Activated CD4-positive, alpha-beta T cell treated with anti-CD3 and anti-CD28 coated beads, Interleukin-2, amount 10 ng/mL, durations not matched to agents 7 days and 5 days (primary cell): ENCODE measurements at regions not wholly inside any gene's neighbourhood (a gene's known extent, or its start where the extent isn't known, plus 50 kb on each side); places are given as distances from the start of the nearest gene placed in this dataset.
A peak's percentile ranks its signal among the peaks of the same experiment; 100 is the strongest.

Source experiments
- CTCF ChIA-PET: fragments of 350-600 bp; sonication (Branson Sonifier 250); formaldehyde crosslinking; loops from one replicate; lab custom pipeline; 2021; ENCODE audit warnings: antibody characterized with exemption; lab: Charles Lee
- POLR2A ChIA-PET: fragments of 350-600 bp; sonication (Branson Sonifier 250); formaldehyde crosslinking; loops from one replicate; lab custom pipeline; 2021; ENCODE audit warnings: antibody characterized with exemption; lab: Charles Lee
- DNase-seq: peaks from one replicate; pipeline ENCODE4 v3.0.0-alpha.2; 2020
- H3K27ac Mint-ChIP-seq: one replicate; pipeline ENCODE4 v1.8.0; 2021; ENCODE audit warnings: mild to moderate bottlenecking, moderate library complexity, mixed read lengths
- H3K27me3 Mint-ChIP-seq: one replicate; pipeline ENCODE4 v1.8.0; 2021; ENCODE audit warnings: mixed read lengths
- H3K36me3 Mint-ChIP-seq: one replicate; pipeline ENCODE4 v1.8.0; 2021; ENCODE audit warnings: low read depth, mixed read lengths
- H3K4me1 Mint-ChIP-seq: one replicate; pipeline ENCODE4 v1.8.0; 2021; ENCODE audit warnings: mixed read lengths
- H3K4me3 Mint-ChIP-seq: one replicate; pipeline ENCODE4 v1.8.0; 2021; ENCODE audit warnings: mild to moderate bottlenecking, moderate library complexity, mixed read lengths
- H3K9me3 Mint-ChIP-seq: one replicate; pipeline ENCODE4 v1.8.0; 2021; ENCODE audit warnings: mixed read lengths

- ChIA-PET POLR2A (interaction anchor here (1.1 kb wide), 1 partner anchor 12 kb away, joined by 3 read pairs; no protein-coding TSS in a partner anchor), CTCF (interaction anchor here (1.8 kb wide), 1 partner anchor 12 kb away, joined by 4 read pairs; no protein-coding TSS in a partner anchor)
- H3K36me3 Mint-ChIP-seq, result no peaks in the 10 kb centered on the region
- H3K4me3 Mint-ChIP-seq, result no peak overlapping the region
- H3K27me3 Mint-ChIP-seq, result no peaks in the 10 kb centered on the region
- peaks cover 3% of the 10 kb centered on the region for H3K9me3 Mint-ChIP-seq
- H3K4me1 Mint-ChIP-seq, result peaks cover 7% of the 10 kb centered on the region
- no peak overlapping the region for H3K27ac Mint-ChIP-seq
- DNase-seq, result no peak
Observed at GRCh38 chr15:58344213-58345070, 87.3 kb upstream of the LIPC start.

- no peak for DNase-seq
- POLR2A ChIA-PET, result no interaction called here
- Mint-ChIP-seq H3K36me3 (peaks cover 2% of the 10 kb centered on the region), H3K9me3 (peaks cover 3% of the 10 kb centered on the region), H3K4me3 (no peak overlapping the region), H3K4me1 (peaks cover 7% of the 10 kb centered on the region), H3K27me3 (peaks cover 3% of the 10 kb centered on the region), H3K27ac (no peak overlapping the region)
- CTCF ChIA-PET, result interaction anchor here (0.6 to 1.8 kb wide), 3 partner anchors 14 to 371 kb away, joined by 4 to 7 read pairs (median 4); no protein-coding TSS in a partner anchor
Observed at GRCh38 chr15:58346361-58346760, 85.4 kb upstream of the LIPC start.

- DNase-seq, result no peak
- H3K4me3 Mint-ChIP-seq, result no peak overlapping the region
- H3K27me3 Mint-ChIP-seq, result peaks cover 3% of the 10 kb centered on the region
- H3K36me3 Mint-ChIP-seq, result peaks cover 2% of the 10 kb centered on the region
- no peak overlapping the region for H3K27ac Mint-ChIP-seq
- peaks cover 7% of the 10 kb centered on the region for H3K4me1 Mint-ChIP-seq
- peaks cover 3% of the 10 kb centered on the region for H3K9me3 Mint-ChIP-seq
- POLR2A ChIA-PET, result no interaction called here
- CTCF ChIA-PET, result interaction anchor here (0.6 to 1.3 kb wide), 2 partner anchors 8 to 90 kb away, joined by 3 to 4 read pairs; no protein-coding TSS in a partner anchor
Observed at GRCh38 chr15:58348095-58348812, 83.5 kb upstream of the LIPC start.

DNA sequence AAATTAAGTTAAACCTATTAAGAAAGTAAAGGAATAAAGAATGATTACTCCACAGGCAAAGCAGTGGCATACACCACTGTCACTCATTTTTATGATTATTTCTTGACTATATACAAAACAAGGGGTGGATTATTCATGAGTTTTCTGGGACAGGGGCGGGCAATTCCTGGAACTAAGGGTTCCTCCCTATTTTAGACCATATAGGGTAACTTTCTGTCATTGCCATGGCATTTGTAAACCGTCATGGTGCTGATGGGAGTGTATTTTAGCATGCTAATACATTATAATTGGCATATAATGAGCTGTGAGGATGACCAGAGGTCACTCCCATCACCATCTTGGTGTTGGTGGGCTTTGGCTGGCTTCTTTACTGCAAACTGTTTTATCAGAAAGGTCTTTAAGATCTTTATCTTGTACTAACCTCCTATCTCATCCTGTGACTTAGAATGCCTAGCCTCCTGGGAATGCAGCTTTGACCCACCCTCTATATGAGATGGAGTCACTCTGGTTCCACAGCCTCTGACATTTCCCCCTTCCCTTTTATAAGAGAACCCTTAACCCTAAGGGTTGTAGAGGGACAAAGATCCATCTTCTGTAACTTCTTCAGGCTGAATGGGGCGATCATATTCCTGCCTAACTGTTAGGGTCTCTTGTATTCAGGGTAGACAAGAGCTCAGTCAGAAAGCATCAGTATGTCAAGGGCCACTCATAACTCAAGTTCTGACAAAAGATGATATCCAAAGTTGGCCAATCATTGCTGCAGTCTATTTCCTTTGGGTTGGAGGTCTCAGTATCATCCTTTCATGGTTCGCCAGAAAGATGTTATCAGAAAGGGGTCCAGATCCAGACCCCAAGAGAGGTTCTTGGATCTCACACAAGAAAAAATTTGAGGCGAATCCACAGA lies 79.5 kb upstream of the LIPC start:
- ChIA-PET CTCF (interaction anchor here (1.2 kb wide), 1 partner anchor 8 kb away, joined by 3 read pairs; no protein-coding TSS in a partner anchor), POLR2A (no interaction called here)
- H3K27ac Mint-ChIP-seq, result no peak overlapping the region
- DNase-seq, result no peak
- H3K4me1 Mint-ChIP-seq, result peaks cover 11% of the 10 kb centered on the region
- H3K9me3 Mint-ChIP-seq, result peaks cover 3% of the 10 kb centered on the region
- peaks cover 2% of the 10 kb centered on the region for H3K36me3 Mint-ChIP-seq
- H3K27me3 Mint-ChIP-seq, result peaks cover 4% of the 10 kb centered on the region
- no peak overlapping the region for H3K4me3 Mint-ChIP-seq

DNA sequence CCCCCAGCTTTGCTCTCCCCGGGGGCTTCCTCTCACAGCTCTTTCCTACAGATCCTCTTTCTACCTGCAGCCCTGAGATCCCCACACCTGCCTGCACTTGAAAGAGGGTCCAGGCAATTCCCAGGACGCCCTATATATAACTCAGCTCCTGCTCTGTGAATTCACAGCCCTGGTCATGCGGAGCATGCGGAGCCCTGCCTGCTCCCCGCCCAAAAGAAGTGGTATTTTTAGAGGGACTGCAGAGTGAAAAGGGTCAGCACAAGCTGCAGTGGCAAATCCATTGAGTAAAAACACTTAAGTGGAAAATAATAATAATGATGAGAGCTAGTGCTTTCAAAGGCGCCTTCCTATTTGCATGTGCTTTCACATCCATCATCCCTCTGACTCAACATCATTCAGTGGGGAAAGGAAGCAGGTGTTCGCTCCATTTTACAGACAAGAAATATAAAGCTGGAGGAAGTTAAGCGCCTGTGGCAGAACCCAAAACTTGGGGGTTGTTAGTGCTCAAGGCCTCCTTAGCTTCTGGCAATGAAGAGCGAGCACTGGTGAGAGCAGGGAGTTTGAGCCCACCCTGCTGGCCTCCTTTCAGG lies 76.3 kb upstream of the LIPC start:
- H3K27me3 Mint-ChIP-seq, result peaks cover 4% of the 10 kb centered on the region
- ChIA-PET CTCF (interaction anchor here (0.6 to 2.5 kb wide), 2 partner anchors 19 to 189 kb away, joined by 4 to 11 read pairs; no protein-coding TSS in a partner anchor), POLR2A (no interaction called here)
- no peaks in the 10 kb centered on the region for H3K36me3 Mint-ChIP-seq
- H3K4me3 Mint-ChIP-seq, result no peak overlapping the region
- peaks cover 25% of the 10 kb centered on the region for H3K4me1 Mint-ChIP-seq
- no peak overlapping the region for H3K27ac Mint-ChIP-seq
- H3K9me3 Mint-ChIP-seq, result no peaks in the 10 kb centered on the region
- no peak for DNase-seq

- CTCF ChIA-PET, result interaction anchor here (0.6 to 2.5 kb wide), 2 partner anchors 19 to 530 kb away, joined by 3 to 11 read pairs; no protein-coding TSS in a partner anchor
- POLR2A ChIA-PET, result no interaction called here
- H3K4me3 Mint-ChIP-seq, result no peak overlapping the region
- H3K9me3 Mint-ChIP-seq, result no peaks in the 10 kb centered on the region
- H3K27ac Mint-ChIP-seq, result no peak overlapping the region
- DNase-seq, result no peak
- peaks cover 3% of the 10 kb centered on the region for H3K27me3 Mint-ChIP-seq
- H3K36me3 Mint-ChIP-seq, result no peaks in the 10 kb centered on the region
- peaks cover 25% of the 10 kb centered on the region for H3K4me1 Mint-ChIP-seq
Observed at GRCh38 chr15:58355973-58356372, 75.8 kb upstream of the LIPC start.

DNA sequence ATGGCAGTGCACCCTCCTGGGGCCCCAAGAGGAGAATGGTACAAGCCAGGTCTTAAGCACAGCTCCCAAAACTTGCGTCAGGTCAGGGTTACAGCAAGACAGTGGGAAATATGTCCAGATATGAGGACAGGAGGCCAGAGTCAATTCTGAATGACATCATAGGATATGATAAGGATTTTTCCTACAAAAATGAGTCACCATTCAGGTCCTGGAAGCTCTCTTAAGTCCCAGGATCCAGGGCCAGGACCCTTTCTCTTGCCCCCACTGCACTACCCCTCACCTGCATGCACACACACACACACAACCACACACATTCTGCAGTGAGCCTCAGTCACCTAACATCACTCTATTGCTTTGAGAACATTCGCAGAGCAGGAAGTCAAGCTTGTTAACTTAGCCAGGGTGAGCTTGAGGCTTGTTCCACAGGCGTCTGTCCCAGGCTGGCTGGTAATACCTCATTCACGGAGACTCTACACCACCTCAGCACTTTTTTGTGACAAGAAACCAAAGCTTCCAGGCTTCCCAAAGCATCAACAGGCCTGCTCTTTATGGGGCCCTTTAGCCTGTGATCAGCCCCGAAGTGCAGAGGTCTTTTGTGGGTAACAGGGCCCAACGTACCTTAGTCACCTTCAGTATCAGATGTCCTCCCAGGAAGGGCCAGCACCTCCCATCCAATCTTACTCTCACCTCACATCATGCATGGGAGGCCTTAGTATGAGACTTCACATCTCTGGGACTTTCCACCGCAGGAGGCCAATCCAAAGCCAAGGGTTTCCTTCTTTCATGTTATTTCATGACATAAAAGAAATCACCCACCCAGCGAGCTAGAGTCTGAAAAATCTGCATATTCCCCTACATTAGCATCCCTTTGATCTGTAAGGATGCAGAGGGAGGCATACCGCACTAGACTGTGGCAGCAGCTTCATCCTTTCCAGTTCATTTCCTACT lies 74.0 kb upstream of the LIPC start:
- Mint-ChIP-seq H3K9me3 (no peaks in the 10 kb centered on the region), H3K4me1 (peaks cover 31% of the 10 kb centered on the region), H3K27me3 (peaks cover 1% of the 10 kb centered on the region), H3K36me3 (no peaks in the 10 kb centered on the region), H3K27ac (peak overlapping the region; percentile 73), H3K4me3 (no peak overlapping the region)
- ChIA-PET CTCF (interaction anchor here (0.8 to 1.5 kb wide), 3 partner anchors 16 to 148 kb away, joined by 3 to 4 read pairs (median 3); no protein-coding TSS in a partner anchor), POLR2A (no interaction called here)
- DNase-seq, result peak; percentile 41

DNA sequence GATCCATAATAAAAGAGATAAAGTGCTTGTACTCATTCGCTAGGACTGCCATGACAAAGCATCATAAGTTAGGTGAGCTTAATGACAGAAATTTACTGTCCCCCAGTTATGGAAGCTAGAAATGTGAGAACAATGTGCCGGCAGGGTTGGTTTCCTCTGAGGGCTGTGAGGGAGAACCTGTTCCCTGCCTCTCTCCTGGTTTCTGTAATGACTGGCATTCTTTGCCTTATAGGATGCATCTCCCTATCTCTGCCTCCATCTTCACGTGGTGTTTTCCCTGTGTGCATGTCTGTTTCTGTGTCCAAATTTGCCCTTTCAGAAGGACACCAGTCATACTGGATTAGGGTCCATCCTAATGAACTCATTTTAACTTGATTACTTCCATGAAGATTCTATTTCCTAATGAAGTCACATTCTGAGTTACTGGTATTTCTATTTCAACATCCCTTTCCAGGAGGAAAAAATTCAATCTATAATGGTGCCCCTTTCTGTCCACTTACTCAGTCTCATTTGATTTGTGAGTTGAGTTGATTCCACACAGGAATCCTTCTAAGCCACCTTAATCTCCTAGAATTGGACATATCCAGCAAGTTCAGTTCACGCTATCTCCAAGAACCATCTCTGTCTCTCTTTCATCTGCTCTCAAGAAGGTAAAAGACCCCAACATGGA lies 71.2 kb upstream of the LIPC start:
- ChIA-PET CTCF (interaction anchor here (0.7 to 1.3 kb wide), 4 partner anchors 9 to 29 kb away, joined by 3 to 4 read pairs (median 3); no protein-coding TSS in a partner anchor), POLR2A (no interaction called here)
- H3K27ac Mint-ChIP-seq, result no peak overlapping the region
- H3K9me3 Mint-ChIP-seq, result peaks cover 8% of the 10 kb centered on the region
- H3K4me1 Mint-ChIP-seq, result peaks cover 47% of the 10 kb centered on the region
- no peak overlapping the region for H3K4me3 Mint-ChIP-seq
- H3K27me3 Mint-ChIP-seq, result peaks cover 5% of the 10 kb centered on the region
- DNase-seq, result no peak
- peaks cover 11% of the 10 kb centered on the region for H3K36me3 Mint-ChIP-seq

- Mint-ChIP-seq H3K36me3 (peaks cover 11% of the 10 kb centered on the region), H3K4me1 (peaks cover 47% of the 10 kb centered on the region), H3K4me3 (no peak overlapping the region), H3K9me3 (peaks cover 8% of the 10 kb centered on the region), H3K27me3 (peaks cover 5% of the 10 kb centered on the region), H3K27ac (no peak overlapping the region)
- ChIA-PET CTCF (interaction anchor here (1.0 kb wide), 1 partner anchor 16 kb away, joined by 4 read pairs; no protein-coding TSS in a partner anchor), POLR2A (no interaction called here)
- no peak for DNase-seq
Observed at GRCh38 chr15:58361273-58361759, 70.5 kb upstream of the LIPC start.

- Mint-ChIP-seq H3K27me3 (peaks cover 5% of the 10 kb centered on the region), H3K9me3 (peaks cover 8% of the 10 kb centered on the region), H3K27ac (peak overlapping the region; percentile 55), H3K4me3 (no peak overlapping the region), H3K36me3 (peaks cover 11% of the 10 kb centered on the region), H3K4me1 (peaks cover 41% of the 10 kb centered on the region)
- ChIA-PET CTCF (interaction anchor here (0.6 to 0.7 kb wide), 2 partner anchors 53 to 342 kb away, joined by 3 read pairs; no protein-coding TSS in a partner anchor), POLR2A (no interaction called here)
- DNase-seq, result no peak
Observed at GRCh38 chr15:58362262-58362922, 69.4 kb upstream of the LIPC start.
